ENCODE measurements at regions not wholly inside any gene's neighbourhood (a gene's known extent, or its start where the extent isn't known, plus 50 kb on each side); places are given as distances from the start of the nearest gene placed in this dataset.

- WGBS, 2 donors: 85 to 86% methylated on average over 4 of the region's 4 CpGs
- no peaks in the 10 kb centered on the region for H3K27me3 ChIP-seq
- intact Hi-C loops (cut with DNase I): no loop called here
- H3K9me3 ChIP-seq: no peaks in the 10 kb centered on the region
- no peak overlapping the region for H3K27ac ChIP-seq
- DNase-seq: no peak
- TF ChIP-seq, protein P1, sequence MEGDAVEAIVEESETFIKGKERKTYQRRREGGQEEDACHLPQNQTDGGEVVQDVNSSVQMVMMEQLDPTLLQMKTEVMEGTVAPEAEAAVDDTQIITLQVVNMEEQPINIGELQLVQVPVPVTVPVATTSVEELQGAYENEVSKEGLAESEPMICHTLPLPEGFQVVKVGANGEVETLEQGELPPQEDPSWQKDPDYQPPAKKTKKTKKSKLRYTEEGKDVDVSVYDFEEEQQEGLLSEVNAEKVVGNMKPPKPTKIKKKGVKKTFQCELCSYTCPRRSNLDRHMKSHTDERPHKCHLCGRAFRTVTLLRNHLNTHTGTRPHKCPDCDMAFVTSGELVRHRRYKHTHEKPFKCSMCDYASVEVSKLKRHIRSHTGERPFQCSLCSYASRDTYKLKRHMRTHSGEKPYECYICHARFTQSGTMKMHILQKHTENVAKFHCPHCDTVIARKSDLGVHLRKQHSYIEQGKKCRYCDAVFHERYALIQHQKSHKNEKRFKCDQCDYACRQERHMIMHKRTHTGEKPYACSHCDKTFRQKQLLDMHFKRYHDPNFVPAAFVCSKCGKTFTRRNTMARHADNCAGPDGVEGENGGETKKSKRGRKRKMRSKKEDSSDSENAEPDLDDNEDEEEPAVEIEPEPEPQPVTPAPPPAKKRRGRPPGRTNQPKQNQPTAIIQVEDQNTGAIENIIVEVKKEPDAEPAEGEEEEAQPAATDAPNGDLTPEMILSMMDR (IDR thresholded peaks at IDR 0.05): no peak
- TF ChIP-seq POLR2A (IDR thresholded peaks at IDR 0.05): no peak
- no peaks in the 10 kb centered on the region for H3K36me3 ChIP-seq
- no peaks in the 10 kb centered on the region for H3K4me1 ChIP-seq
- H3K4me3 ChIP-seq (replicated peaks in 1 of 3): no peak overlapping the region
These were observed 105.2 kb upstream of the ZNF521 start for GRCh38 chr18:25457126-25457525.

- no peaks in the 10 kb centered on the region for H3K36me3 ChIP-seq
- intact Hi-C loops (cut with DNase I): no loop called here
- 72% methylated on average over 15 of the region's 15 CpGs for WGBS, 2 donors
- no peak overlapping the region for H3K27ac ChIP-seq
- no peaks in the 10 kb centered on the region for H3K9me3 ChIP-seq
- TF ChIP-seq POLR2A (IDR thresholded peaks at IDR 0.05): no peak
- TF ChIP-seq, protein P1 (IDR thresholded peaks at IDR 0.05): no peak
- H3K4me1 ChIP-seq: no peaks in the 10 kb centered on the region
- DNase-seq: no peak
- no peak overlapping the region for H3K4me3 ChIP-seq (replicated peaks in 1 of 3)
- no peaks in the 10 kb centered on the region for H3K27me3 ChIP-seq
These were observed 104.5 kb upstream of the ZNF521 start for GRCh38 chr18:25456334-25457010.

DNA sequence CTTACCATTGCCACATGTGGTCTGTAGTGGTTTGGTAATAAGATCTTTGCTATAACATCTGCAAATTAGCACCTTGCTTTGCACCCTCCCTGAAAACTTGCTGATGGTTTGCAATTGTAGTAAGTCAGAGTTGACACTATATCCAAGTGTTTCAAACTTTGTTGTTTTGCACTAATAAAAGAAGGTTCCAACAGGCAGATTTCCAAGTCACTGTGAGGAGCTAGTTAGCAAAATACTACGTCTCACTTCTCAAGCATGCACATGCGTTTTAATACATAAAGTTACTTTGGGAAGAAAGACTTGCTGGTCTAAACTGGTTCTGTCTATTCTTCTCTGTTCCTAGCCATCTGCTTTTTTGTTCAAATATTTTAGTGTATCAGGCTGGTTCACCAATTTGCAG, 103.7 kb upstream of the ZNF521 start:
- Histone ChIP-seq H3K27ac (no peak overlapping the region), H3K27me3 (no peaks in the 10 kb centered on the region), H3K36me3 (no peaks in the 10 kb centered on the region), H3K9me3 (no peaks in the 10 kb centered on the region), H3K4me3 (replicated peaks in 1 of 3) (no peak overlapping the region), H3K4me1 (no peaks in the 10 kb centered on the region)
- intact Hi-C loops (cut with DNase I): no loop called here
- no peak for TF ChIP-seq POLR2A (IDR thresholded peaks at IDR 0.05)
- TF ChIP-seq, protein P1 (IDR thresholded peaks at IDR 0.05): no peak
- no peak for DNase-seq
- WGBS, 2 donors: 32 to 50% methylated on average over 2 of the region's 2 CpGs

GRCh38 chr18:25455159-25455558, 103.2 kb upstream of the ZNF521 start:
- Histone ChIP-seq H3K4me1 (no peaks in the 10 kb centered on the region), H3K4me3 (replicated peaks in 1 of 3) (no peak overlapping the region), H3K9me3 (no peaks in the 10 kb centered on the region), H3K27me3 (no peaks in the 10 kb centered on the region), H3K36me3 (no peaks in the 10 kb centered on the region), H3K27ac (no peak overlapping the region)
- 69 to 84% methylated on average over 1 of the region's 1 CpG for WGBS, 2 donors
- intact Hi-C loops (cut with DNase I): no loop called here
- no peak for DNase-seq
- TF ChIP-seq, protein P1 (IDR thresholded peaks at IDR 0.05): no peak
- TF ChIP-seq POLR2A (IDR thresholded peaks at IDR 0.05): no peak

- DNase-seq: no peak
- Histone ChIP-seq H3K4me3 (replicated peaks in 1 of 3) (no peak overlapping the region), H3K36me3 (no peaks in the 10 kb centered on the region), H3K27me3 (no peaks in the 10 kb centered on the region), H3K9me3 (no peaks in the 10 kb centered on the region), H3K4me1 (no peaks in the 10 kb centered on the region), H3K27ac (no peak overlapping the region)
- WGBS, 2 donors: 89 to 92% methylated on average over 3 of the region's 3 CpGs
- TF ChIP-seq POLR2A (IDR thresholded peaks at IDR 0.05): no peak
- TF ChIP-seq, protein P1 (IDR thresholded peaks at IDR 0.05): no peak
- intact Hi-C loops (cut with DNase I): no loop called here
These were observed 102.8 kb upstream of the ZNF521 start for GRCh38 chr18:25454730-25455129.

All from thyroid gland (tissue), 4 donors.